Medulla oblongata (tissue), 1 donor: ENCODE measurements at regions not wholly inside any gene's neighbourhood (a gene's known extent, or its start where the extent isn't known, plus 50 kb on each side); places are given as distances from the start of the nearest gene placed in this dataset.

Experiments
- DNase-seq: peaks from one replicate; pipeline ENCODE4 v3.0.0-alpha.2; 2015; ENCODE audit errors: extremely low spot score

GRCh38 chr5:2658447-2658846 lies 93.0 kb downstream of the IRX2 start:
- DNase-seq: no peak

GRCh38 chr5:2657151-2657550 lies 94.3 kb downstream of the IRX2 start:
- DNase-seq: no peak

- DNase-seq: no peak
Measured at GRCh38 chr5:2656206-2656605, 95.3 kb downstream of the IRX2 start.

- DNase-seq: no peak
Measured at GRCh38 chr5:2653991-2654390, 97.5 kb downstream of the IRX2 start.

- no peak for DNase-seq
Measured at GRCh38 chr5:2651116-2651515, 100.4 kb downstream of the IRX2 start.

- no peak for DNase-seq
Measured at GRCh38 chr5:2642684-2643345, 108.7 kb downstream of the IRX2 start.

- DNase-seq: no peak
Measured at GRCh38 chr5:2640717-2641116, 110.8 kb downstream of the IRX2 start.

- DNase-seq: no peak
Measured at GRCh38 chr5:2639425-2639824, 112.1 kb downstream of the IRX2 start.

GRCh38 chr5:2634399-2635176 lies 116.9 kb downstream of the IRX2 start:
- no peak for DNase-seq

- no peak for DNase-seq
Measured at GRCh38 chr5:2633992-2634391, 117.5 kb downstream of the IRX2 start.

- DNase-seq: no peak
Measured at GRCh38 chr5:2631758-2632157, 119.7 kb downstream of the IRX2 start.

GRCh38 chr5:2629045-2629444 lies 122.4 kb downstream of the IRX2 start:
- no peak for DNase-seq

GRCh38 chr5:2627867-2628266 lies 123.6 kb downstream of the IRX2 start:
- no peak for DNase-seq

- DNase-seq: no peak
Measured at GRCh38 chr5:2626572-2626971, 124.9 kb downstream of the IRX2 start.

- no peak for DNase-seq
Measured at GRCh38 chr5:2622866-2623265, 128.6 kb downstream of the IRX2 start.

- DNase-seq: no peak
Measured at GRCh38 chr5:2621631-2622030, 129.8 kb downstream of the IRX2 start.

GRCh38 chr5:2619216-2619615 lies 132.3 kb downstream of the IRX2 start:
- no peak for DNase-seq

GRCh38 chr5:2617461-2617860 lies 134.0 kb downstream of the IRX2 start:
- no peak for DNase-seq

- DNase-seq: no peak
Measured at GRCh38 chr5:2615917-2616316, 135.6 kb downstream of the IRX2 start.

GRCh38 chr5:2614571-2614970 lies 136.9 kb downstream of the IRX2 start:
- DNase-seq: no peak

GRCh38 chr5:2611659-2612058 lies 139.8 kb downstream of the IRX2 start:
- no peak for DNase-seq

GRCh38 chr5:2610986-2611385 lies 140.5 kb downstream of the IRX2 start:
- DNase-seq: no peak

- DNase-seq: no peak
Measured at GRCh38 chr5:2608391-2608790, 143.1 kb downstream of the IRX2 start.

- DNase-seq: no peak
Measured at GRCh38 chr5:2607598-2607997, 143.9 kb downstream of the IRX2 start.
